BLaER1 treated with 17β-estradiol and CSF1 and Interleukin-3, amounts not matched to agents 10 nM and 100 nM (cell line): ENCODE measurements at regions not wholly inside any gene's neighbourhood (a gene's known extent, or its start where the extent isn't known, plus 50 kb on each side); places are given as distances from the start of the nearest gene placed in this dataset.

Source experiments
- H3K27ac ChIP-seq, 11 experiments: shearing (Covaris generic); formaldehyde crosslinking; 2 replicates each; pipeline ENCODE4 v1.8.1; 2022
- H3K27me3 ChIP-seq, 11 experiments: shearing (Covaris generic); formaldehyde crosslinking; 2 replicates each; pipeline ENCODE4 v1.8.1; 2022
- H3K36me3 ChIP-seq, 11 experiments: shearing (Covaris generic); formaldehyde crosslinking; 2 replicates each; pipeline ENCODE4 v1.8.1; 2022
- H3K4me1 ChIP-seq, 10 experiments: shearing (Covaris generic); formaldehyde crosslinking; 2 replicates each; pipeline ENCODE4 v1.8.1; 2022
- H3K4me2 ChIP-seq, 11 experiments: shearing (Covaris generic); formaldehyde crosslinking; 2 replicates each; pipeline ENCODE4 v1.8.1; 2022
- H3K4me3 ChIP-seq, 10 experiments: shearing (Covaris generic); formaldehyde crosslinking; 2 replicates each; pipeline ENCODE4 v1.8.1; 2022
- H3K9ac ChIP-seq, 11 experiments: shearing (Covaris generic); formaldehyde crosslinking; 2 replicates each; pipeline ENCODE4 v1.8.1; 2022
- H3K9me3 ChIP-seq, 11 experiments: shearing (Covaris generic); formaldehyde crosslinking; replicated peaks in 1 of 11; 2 replicates each; pipeline ENCODE4 v1.8.1; 2022
- H4K20me1 ChIP-seq, 11 experiments: shearing (Covaris generic); formaldehyde crosslinking; 2 replicates each; pipeline ENCODE4 v1.8.1; 2022
- Cebpa-rat ChIP-seq, 11 experiments: shearing (Covaris generic); IDR thresholded peaks; 2 replicates each; pipeline ENCODE4 v1.8.1; 2022

- Histone ChIP-seq H4K20me1 (no peaks in the 10 kb centered on the region), H3K27me3 (no peaks in the 10 kb centered on the region), H3K4me3 (no peak overlapping the region), H3K4me1 (no peaks in the 10 kb centered on the region), H3K9ac (no peak overlapping the region), H3K4me2 (no peak overlapping the region), H3K9me3 (no peaks in the 10 kb centered on the region), H3K36me3 (no peaks in the 10 kb centered on the region), H3K27ac (no peak overlapping the region)
- no peak for TF ChIP-seq Cebpa-rat (IDR thresholded peaks at IDR 0.05)
These were observed 445.2 kb downstream of the IRS1 start for GRCh38 chr2:226354434-226354833.

GRCh38 chr2:226352941-226353560, 446.6 kb downstream of the IRS1 start:
- TF ChIP-seq Cebpa-rat (IDR thresholded peaks at IDR 0.05), result no peak
- Histone ChIP-seq H3K9me3 (no peaks in the 10 kb centered on the region), H3K36me3 (no peaks in the 10 kb centered on the region), H3K27me3 (no peaks in the 10 kb centered on the region), H3K9ac (no peak overlapping the region), H3K4me3 (no peak overlapping the region), H3K27ac (no peak overlapping the region), H4K20me1 (no peaks in the 10 kb centered on the region), H3K4me1 (no peaks in the 10 kb centered on the region), H3K4me2 (no peak overlapping the region)

- H3K27me3 ChIP-seq, result no peaks in the 10 kb centered on the region
- no peak for TF ChIP-seq Cebpa-rat (IDR thresholded peaks at IDR 0.05)
- no peaks in the 10 kb centered on the region for H3K4me1 ChIP-seq
- H3K4me2 ChIP-seq, result no peak overlapping the region
- H3K27ac ChIP-seq, result no peak overlapping the region
- H3K9me3 ChIP-seq, result no peaks in the 10 kb centered on the region
- H4K20me1 ChIP-seq, result no peaks in the 10 kb centered on the region
- no peak overlapping the region for H3K4me3 ChIP-seq
- no peaks in the 10 kb centered on the region for H3K36me3 ChIP-seq
- H3K9ac ChIP-seq, result no peak overlapping the region
These were observed 447.9 kb downstream of the IRS1 start for GRCh38 chr2:226351711-226352110.

GRCh38 chr2:226339616-226340015, 460.0 kb downstream of the IRS1 start:
- H3K4me3 ChIP-seq, result no peak overlapping the region
- H3K27me3 ChIP-seq, result no peaks in the 10 kb centered on the region
- no peak overlapping the region for H3K9ac ChIP-seq
- H3K36me3 ChIP-seq, result no peaks in the 10 kb centered on the region
- H3K9me3 ChIP-seq, result no peaks in the 10 kb centered on the region
- H3K4me2 ChIP-seq, result no peak overlapping the region
- no peaks in the 10 kb centered on the region for H4K20me1 ChIP-seq
- TF ChIP-seq Cebpa-rat (IDR thresholded peaks at IDR 0.05), result no peak
- H3K4me1 ChIP-seq, result no peaks in the 10 kb centered on the region
- no peak overlapping the region for H3K27ac ChIP-seq

GRCh38 chr2:226338825-226339224, 460.8 kb downstream of the IRS1 start:
- Histone ChIP-seq H3K36me3 (no peaks in the 10 kb centered on the region), H3K27me3 (no peaks in the 10 kb centered on the region), H3K4me1 (peaks cover 0 to 1% (median 0%) of the 10 kb centered on the region in 10 experiments; a peak in 4 of 20 replicates), H3K4me3 (no peak overlapping the region), H3K9me3 (peaks cover 0 to 2% (median 0%) of the 10 kb centered on the region in 11 experiments; a peak in 2 of 22 replicates), H3K9ac (no peak overlapping the region), H3K27ac (no peak overlapping the region), H4K20me1 (no peaks in the 10 kb centered on the region), H3K4me2 (no peak overlapping the region)
- TF ChIP-seq Cebpa-rat (IDR thresholded peaks at IDR 0.05), result no peak

GRCh38 chr2:226337941-226338600, 461.5 kb downstream of the IRS1 start:
- H3K27ac ChIP-seq, result no peak overlapping the region

GRCh38 chr2:226336283-226336682, 463.3 kb downstream of the IRS1 start:
- Histone ChIP-seq H3K27ac (no peak overlapping the region), H4K20me1 (no peaks in the 10 kb centered on the region), H3K36me3 (no peaks in the 10 kb centered on the region), H3K27me3 (no peaks in the 10 kb centered on the region), H3K9ac (no peak overlapping the region), H3K4me3 (no peak overlapping the region), H3K9me3 (peaks cover 0 to 19% (median 0%) of the 10 kb centered on the region in 11 experiments; a peak in 3 of 22 replicates), H3K4me1 (peaks cover 0 to 15% (median 2%) of the 10 kb centered on the region in 10 experiments; a peak in 6 of 20 replicates), H3K4me2 (no peak overlapping the region)
- no peak for TF ChIP-seq Cebpa-rat (IDR thresholded peaks at IDR 0.05)

More at GRCh38 chr2:226337941-226338600, 461.5 kb downstream of the IRS1 start:
- H3K4me3 ChIP-seq, result no peak overlapping the region
- no peaks in the 10 kb centered on the region for H3K36me3 ChIP-seq
- H3K4me2 ChIP-seq, result no peak overlapping the region
- H4K20me1 ChIP-seq, result no peaks in the 10 kb centered on the region
- no peaks in the 10 kb centered on the region for H3K27me3 ChIP-seq
- peaks cover 0 to 9% (median 2%) of the 10 kb centered on the region in 10 experiments; a peak in 6 of 20 replicates for H3K4me1 ChIP-seq
- no peak overlapping the region for H3K9ac ChIP-seq
- peaks cover 0 to 8% (median 0%) of the 10 kb centered on the region in 11 experiments; a peak in 3 of 22 replicates for H3K9me3 ChIP-seq
- no peak for TF ChIP-seq Cebpa-rat (IDR thresholded peaks at IDR 0.05)

GRCh38 chr2:226334981-226335720, 464.5 kb downstream of the IRS1 start:
- H3K9me3 ChIP-seq, result peaks cover 0 to 19% (median 0%) of the 10 kb centered on the region in 11 experiments; a peak in 3 of 22 replicates
- no peak overlapping the region for H3K4me3 ChIP-seq
- H3K36me3 ChIP-seq, result no peaks in the 10 kb centered on the region
- H3K27me3 ChIP-seq, result no peaks in the 10 kb centered on the region
- no peaks in the 10 kb centered on the region for H4K20me1 ChIP-seq
- no peak overlapping the region for H3K27ac ChIP-seq
- H3K9ac ChIP-seq, result no peak overlapping the region
- H3K4me1 ChIP-seq, result peaks cover 0 to 15% (median 2%) of the 10 kb centered on the region in 10 experiments; a peak in 6 of 20 replicates
- no peak for TF ChIP-seq Cebpa-rat (IDR thresholded peaks at IDR 0.05)
- H3K4me2 ChIP-seq, result no peak overlapping the region

GRCh38 chr2:226333388-226333787, 466.2 kb downstream of the IRS1 start:
- peak overlapping the region in 2 of 11 experiments; percentile 5 to 33; a peak in 1 of 22 replicates for H3K27ac ChIP-seq
- H3K9ac ChIP-seq, result no peak overlapping the region
- no peaks in the 10 kb centered on the region for H4K20me1 ChIP-seq
- H3K36me3 ChIP-seq, result no peaks in the 10 kb centered on the region
- H3K27me3 ChIP-seq, result no peaks in the 10 kb centered on the region
- no peak for TF ChIP-seq Cebpa-rat (IDR thresholded peaks at IDR 0.05)
- H3K4me2 ChIP-seq, result peak overlapping the region in 3 of 11 experiments; percentile 4 to 29 (median 7); a peak in 1 of 22 replicates
- H3K9me3 ChIP-seq, result peaks cover 0 to 19% (median 0%) of the 10 kb centered on the region in 11 experiments; a peak in 3 of 22 replicates
- peaks cover 0 to 15% (median 2%) of the 10 kb centered on the region in 10 experiments; a peak in 6 of 20 replicates for H3K4me1 ChIP-seq
- no peak overlapping the region for H3K4me3 ChIP-seq
